HCT116 (cell line): ENCODE measurements at regions not wholly inside any gene's neighbourhood (a gene's known extent, or its start where the extent isn't known, plus 50 kb on each side); places are given as distances from the start of the nearest gene placed in this dataset.
A peak's percentile ranks its signal among the peaks of the same experiment; 100 is the strongest.

Experiments
- ATAC-seq: fragments of 200-7000 bp; cut with Tn5 transposase; 2 replicates; pipeline ENCODE4 v1.9.1; 2020; ENCODE audit warnings: mild to moderate bottlenecking, moderate library complexity
- BruUV-seq: library from RNA; stranded (reverse); fragments of 400-500 nt; replicated peaks from 2 replicates; lab custom pipeline; 2021; lab: Mats Ljungman, UMichigan
- CTCF ChIA-PET: fragments of 300-600 bp; sonication (Branson Sonifier 250); formaldehyde crosslinking; loops from one replicate; lab custom pipeline; 2021; ENCODE audit warnings: antibody characterized with exemption; lab: Charles Lee
- POLR2A ChIA-PET: fragments of 300-600, 350-600 bp; sonication (Branson Sonifier 250); formaldehyde crosslinking; loops from one replicate; lab custom pipeline; 2021; ENCODE audit warnings: antibody characterized with exemption; lab: Charles Lee
- RAD21 ChIA-PET, 2 experiments: fragments of 300-600 bp; sonication (Branson Sonifier 250); formaldehyde crosslinking; loops; one replicate each; lab custom pipeline; 2023; ENCODE audit warnings: low total read pairs in 2 of 2; ENCODE audit not compliant: uncharacterized antibody in 2 of 2, unreplicated experiment in 2 of 2, low non-redundant PET in 1 of 2; lab: Charles Lee
- DNase-seq: peaks from one replicate; pipeline ENCODE4 v3.0.0-alpha.2; 2010; ENCODE audit warnings: low read depth, low spot score
- H2AFZ ChIP-seq: fragments of 200-600 bp; shearing (Covaris generic), sonication (generic); 2 replicates; pipeline ENCODE4 v1.6.1; 2017; ENCODE audit warnings: low read depth, mixed run types, mixed read lengths, antibody characterized with exemption, low read length; ENCODE audit not compliant: poor library complexity, severe bottlenecking
- H3K27ac ChIP-seq: 2 replicates; pipeline ENCODE4 v1.5.1; 2012; ENCODE audit warnings: low read depth, low read length
- H3K27me3 ChIP-seq: fragments of 200-600 bp; sonication (generic); 2 replicates; pipeline ENCODE4 v1.6.1; 2016; ENCODE audit warnings: mixed run types, low read length, mixed read lengths; ENCODE audit not compliant: insufficient read depth
- H3K36me3 ChIP-seq, 2 experiments: fragments of 200-500 bp in 1 of 2; fragments of 200-600 bp in 1 of 2; sonication (Bioruptor generic) in 1 of 2; sonication (generic) in 1 of 2; 2 replicates each; pipeline versions ENCODE4 v1.5.1 to v1.6.1; 2014 to 2016; ENCODE audit warnings: low read length in 2 of 2, inconsistent platforms in 1 of 2, mixed read lengths in 1 of 2, mixed run types in 1 of 2; ENCODE audit not compliant: insufficient read depth in 2 of 2, control insufficient read depth in 1 of 2
- H3K4me1 ChIP-seq, 2 experiments: fragments of 200-600 bp in 1 of 2; sonication (generic) in 1 of 2; 2 replicates each; pipeline versions ENCODE4 v1.5.1 to v1.6.1; 2012 to 2017; ENCODE audit warnings: low read length in 2 of 2, inconsistent platforms in 1 of 2, mild to moderate bottlenecking in 1 of 2, mixed read lengths in 1 of 2, mixed run types in 1 of 2, moderate library complexity in 1 of 2; ENCODE audit not compliant: insufficient read depth in 2 of 2, control insufficient read depth in 1 of 2
- H3K4me2 ChIP-seq: fragments of 200-600 bp; sonication (generic); 2 replicates; pipeline ENCODE4 v1.6.1; 2017; ENCODE audit warnings: mixed run types, low read length, mixed read lengths
- H3K4me3 ChIP-seq, 2 experiments: fragments of 200-600 bp in 1 of 2; sonication (generic) in 1 of 2; replicated peaks in 1 of 2; 2 replicates each; pipeline ENCODE4 v1.5.1; 2011 to 2016; ENCODE audit warnings: low read length in 2 of 2, control low read depth in 1 of 2, low read depth in 1 of 2, mild to moderate bottlenecking in 1 of 2, mixed read lengths in 1 of 2, mixed run types in 1 of 2
- H3K79me2 ChIP-seq: fragments of 200-600 bp; sonication (generic); 2 replicates; pipeline ENCODE4 v1.6.1; 2017; ENCODE audit warnings: mild to moderate bottlenecking, mixed run types, low read length, moderate library complexity, mixed read lengths; ENCODE audit not compliant: insufficient read depth
- H3K9ac ChIP-seq: fragments of 200-600 bp; sonication (generic); 2 replicates; pipeline ENCODE4 v1.6.1; 2016; ENCODE audit warnings: low read length, mixed read lengths
- H3K9me2 ChIP-seq: fragments of 200-600 bp; sonication (generic), shearing (Covaris generic); 2 replicates; pipeline ENCODE4 v1.6.1; 2017; ENCODE audit warnings: mixed run types, mild to moderate bottlenecking, moderate library complexity; ENCODE audit not compliant: insufficient read depth
- H3K9me3 ChIP-seq, 2 experiments: fragments of 200-500 bp in 1 of 2; fragments of 200-600 bp in 1 of 2; sonication (Bioruptor generic) in 1 of 2; sonication (generic) in 1 of 2; 2 replicates each; pipeline ENCODE4 v1.6.1; 2014 to 2017; ENCODE audit warnings: low read length in 2 of 2, mixed read lengths in 2 of 2, inconsistent platforms in 1 of 2, low read depth in 1 of 2, mild to moderate bottlenecking in 1 of 2, mixed run types in 1 of 2, moderate library complexity in 1 of 2; ENCODE audit not compliant: control insufficient read depth in 1 of 2, insufficient read depth in 1 of 2
- H4K20me1 ChIP-seq: fragments of 200-600 bp; sonication (generic), shearing (Covaris generic); 2 replicates; pipeline ENCODE4 v1.6.1; 2017; ENCODE audit warnings: mixed run types, mild to moderate bottlenecking, moderate library complexity; ENCODE audit not compliant: insufficient read depth
- CBX3 ChIP-seq: IDR thresholded peaks from 2 replicates; pipeline ENCODE4 v1.6.1; 2012; ENCODE audit warnings: low read depth
- CEBPB ChIP-seq: IDR thresholded peaks from 2 replicates; pipeline ENCODE4 v1.6.1; 2012; ENCODE audit warnings: low read depth
- EGR1 ChIP-seq: IDR thresholded peaks from 2 replicates; pipeline ENCODE4 v1.6.1; 2012; ENCODE audit warnings: low read depth
- FOSL1 ChIP-seq: IDR thresholded peaks from 2 replicates; pipeline ENCODE4 v1.6.1; 2012; ENCODE audit warnings: low read depth
- JUND ChIP-seq: IDR thresholded peaks from 2 replicates; pipeline ENCODE4 v1.6.1; 2012
- POLR2AphosphoS5 ChIP-seq: IDR thresholded peaks from 2 replicates; pipeline ENCODE4 v1.6.1; 2011; ENCODE audit warnings: mild to moderate bottlenecking, low read depth, low read length, moderate library complexity
- RAD21 ChIP-seq: IDR thresholded peaks from 2 replicates; pipeline ENCODE4 v1.6.1; 2012; ENCODE audit warnings: low read depth, mild to moderate bottlenecking
- TCF7L2 ChIP-seq: IDR thresholded peaks from 2 replicates; pipeline ENCODE4 v1.7.0; 2011; ENCODE audit warnings: borderline replicate concordance, inconsistent platforms; ENCODE audit not compliant: insufficient read depth, insufficient read length; ENCODE audit errors: extremely low read depth
- ZFX ChIP-seq: fragments of 450-650 bp; IDR thresholded peaks from 2 replicates; pipeline ENCODE4 v1.6.1; 2017
- intact Hi-C: fragments of 100-400 bp; cut with micrococcal nuclease; formaldehyde crosslinking; loops from 2 replicates; pipeline ENCODE4 v1.10.0; 2022
- TF ChIP-seq, protein P1 (sequence below): IDR thresholded peaks from 2 replicates; pipeline ENCODE4 v1.6.1; 2012
- TF ChIP-seq, protein P2 (sequence below), 3 experiments: fragments of 200-600 bp in 1 of 3; sonication (generic) in 1 of 3; IDR thresholded peaks in 2 of 3; conservative IDR thresholded peaks in 1 of 3; 2 replicates each; pipeline ENCODE4 v1.5.1; 2012 to 2017; ENCODE audit warnings: low read depth in 2 of 3, low read length in 2 of 3, antibody characterized with exemption in 1 of 3, borderline replicate concordance in 1 of 3, control low read depth in 1 of 3, mild to moderate bottlenecking in 1 of 3, mixed read lengths in 1 of 3, mixed run types in 1 of 3, moderate library complexity in 1 of 3; ENCODE audit not compliant: insufficient read depth in 1 of 3

DNA sequence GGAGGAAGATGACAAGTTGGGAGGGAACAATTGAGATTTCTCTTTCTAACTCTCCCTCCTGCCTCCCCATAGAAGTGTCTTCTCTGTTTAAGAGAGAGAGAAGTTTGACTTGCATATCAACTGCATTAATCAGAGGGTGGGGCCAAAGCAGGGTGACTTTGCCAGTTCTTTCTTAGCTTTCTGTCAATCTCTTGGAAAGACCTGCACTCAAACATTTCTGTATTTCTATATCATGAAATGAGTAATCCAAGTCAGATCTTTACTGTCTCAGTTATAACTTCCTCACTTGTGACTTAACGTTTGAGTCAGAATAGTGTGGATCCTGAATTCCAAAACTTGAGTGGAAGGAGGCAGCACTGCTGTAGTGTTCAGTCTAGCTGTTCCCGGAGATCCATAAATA lies 180.8 kb upstream of the KCNK2 start:
- BruUV-seq = no TSS peak
- no peaks in the 10 kb centered on the region for H3K9me3 ChIP-seq
- intact Hi-C loops = no loop called here
- no peaks in the 10 kb centered on the region for H3K27me3 ChIP-seq
- H3K4me1 ChIP-seq = peaks cover 0 to 22% of the 10 kb centered on the region in 2 experiments; a peak in 2 of 4 replicates
- TF ChIP-seq, protein P1, sequence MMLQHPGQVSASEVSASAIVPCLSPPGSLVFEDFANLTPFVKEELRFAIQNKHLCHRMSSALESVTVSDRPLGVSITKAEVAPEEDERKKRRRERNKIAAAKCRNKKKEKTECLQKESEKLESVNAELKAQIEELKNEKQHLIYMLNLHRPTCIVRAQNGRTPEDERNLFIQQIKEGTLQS = no peak
- TF ChIP-seq JUND (no peak), CEBPB (no peak), TCF7L2 (no peak), POLR2AphosphoS5 (no peak)
- TF ChIP-seq, protein P2, sequence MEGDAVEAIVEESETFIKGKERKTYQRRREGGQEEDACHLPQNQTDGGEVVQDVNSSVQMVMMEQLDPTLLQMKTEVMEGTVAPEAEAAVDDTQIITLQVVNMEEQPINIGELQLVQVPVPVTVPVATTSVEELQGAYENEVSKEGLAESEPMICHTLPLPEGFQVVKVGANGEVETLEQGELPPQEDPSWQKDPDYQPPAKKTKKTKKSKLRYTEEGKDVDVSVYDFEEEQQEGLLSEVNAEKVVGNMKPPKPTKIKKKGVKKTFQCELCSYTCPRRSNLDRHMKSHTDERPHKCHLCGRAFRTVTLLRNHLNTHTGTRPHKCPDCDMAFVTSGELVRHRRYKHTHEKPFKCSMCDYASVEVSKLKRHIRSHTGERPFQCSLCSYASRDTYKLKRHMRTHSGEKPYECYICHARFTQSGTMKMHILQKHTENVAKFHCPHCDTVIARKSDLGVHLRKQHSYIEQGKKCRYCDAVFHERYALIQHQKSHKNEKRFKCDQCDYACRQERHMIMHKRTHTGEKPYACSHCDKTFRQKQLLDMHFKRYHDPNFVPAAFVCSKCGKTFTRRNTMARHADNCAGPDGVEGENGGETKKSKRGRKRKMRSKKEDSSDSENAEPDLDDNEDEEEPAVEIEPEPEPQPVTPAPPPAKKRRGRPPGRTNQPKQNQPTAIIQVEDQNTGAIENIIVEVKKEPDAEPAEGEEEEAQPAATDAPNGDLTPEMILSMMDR (IDR thresholded peaks at IDR 0.05 in 2 of 3, conservative IDR thresholded peaks at IDR 0.05 in 1 of 3; ENCODE audit: borderline replicate concordance in 1 of 3, insufficient read depth in 1 of 3, low read depth in 2 of 3, low read length in 2 of 3) = no peak
- peak overlapping the region; percentile 57 for H2AFZ ChIP-seq
- no peak overlapping the region for H3K4me3 ChIP-seq
- ChIA-PET RAD21 (no interaction called here), CTCF (no interaction called here), POLR2A (no interaction called here)
- no peaks in the 10 kb centered on the region for H3K79me2 ChIP-seq
- no peaks in the 10 kb centered on the region for H3K9me2 ChIP-seq
- ATAC-seq (peak; percentile 47; the same call in 1 of the 2 replicates), DNase-seq (no peak)
- peak overlapping the region; percentile 18 for H3K4me2 ChIP-seq
- no peak overlapping the region for H3K9ac ChIP-seq
- H3K27ac ChIP-seq = no peak overlapping the region
- no peaks in the 10 kb centered on the region for H4K20me1 ChIP-seq
- H3K36me3 ChIP-seq = no peaks in the 10 kb centered on the region

DNA sequence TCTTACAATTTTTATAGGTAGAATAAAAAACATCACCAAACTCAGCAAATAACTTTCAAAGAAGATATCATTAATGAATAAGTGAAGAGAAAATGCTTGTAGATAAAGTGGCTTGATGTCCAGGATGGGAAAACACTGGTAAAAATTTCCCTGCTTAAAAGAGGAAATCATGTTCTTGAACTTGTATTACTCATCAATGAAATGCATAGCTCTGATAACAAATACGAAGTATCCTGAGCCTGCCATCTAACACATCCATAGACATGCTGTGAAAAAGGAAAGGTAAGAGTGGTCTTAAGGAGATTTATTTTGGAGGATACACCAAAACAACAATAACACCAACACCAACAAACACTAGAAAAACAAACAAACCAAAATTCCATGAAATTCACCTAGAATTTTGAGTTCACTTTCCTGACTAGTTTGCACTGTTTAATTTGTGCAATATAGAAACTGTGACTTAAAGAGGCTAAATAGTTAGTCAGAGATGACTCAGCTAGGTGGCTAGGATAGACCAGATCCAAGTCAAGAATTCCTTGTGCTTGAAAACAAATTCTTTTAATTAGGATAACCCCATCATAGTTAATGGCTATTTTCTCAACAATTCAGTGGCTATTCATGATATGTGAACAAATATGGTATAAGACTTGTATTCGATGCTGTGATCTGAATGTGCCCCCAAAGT lies 179.8 kb upstream of the KCNK2 start:
- no TSS peak for BruUV-seq
- H3K4me3 ChIP-seq = no peak overlapping the region
- H3K79me2 ChIP-seq = no peaks in the 10 kb centered on the region
- peak overlapping the region; percentile 57 for H2AFZ ChIP-seq
- H3K9me2 ChIP-seq = no peaks in the 10 kb centered on the region
- ChIA-PET POLR2A (no interaction called here), RAD21 (no interaction called here), CTCF (no interaction called here)
- H3K27me3 ChIP-seq = no peaks in the 10 kb centered on the region
- peak overlapping the region; percentile 18 for H3K4me2 ChIP-seq
- peaks cover 0 to 22% of the 10 kb centered on the region in 2 experiments; a peak in 2 of 4 replicates for H3K4me1 ChIP-seq
- H4K20me1 ChIP-seq = no peaks in the 10 kb centered on the region
- intact Hi-C loops = no loop called here
- TF ChIP-seq ZFX (no peak), FOSL1 (peak; percentile 11; the same call in 1 of the 2 replicates), RAD21 (no peak), JUND (0 out of 2 replicates have a peak, but pooled peaks have one; percentile 8), CBX3 (no peak), EGR1 (no peak)
- no peaks in the 10 kb centered on the region for H3K36me3 ChIP-seq
- DNase-seq (peak; percentile 6), ATAC-seq (no peak)
- H3K27ac ChIP-seq = no peak overlapping the region
- no peak overlapping the region for H3K9ac ChIP-seq
- no peaks in the 10 kb centered on the region for H3K9me3 ChIP-seq
